OCI-LY7 (cell line): ENCODE measurements at regions not wholly inside any gene's neighbourhood (a gene's known extent, or its start where the extent isn't known, plus 50 kb on each side); places are given as distances from the start of the nearest gene placed in this dataset.
"Not testable (repeated sequence)": the region's sequence is repeated elsewhere in the genome, so short reads cannot be mapped to it uniquely, and the experiment has no call there.

Source experiments
- BruUV-seq: library from RNA; stranded (reverse); fragments of 400-500 nt; replicated peaks from 2 replicates; lab custom pipeline; 2021; lab: Mats Ljungman, UMichigan
- CTCF ChIA-PET: fragments of 300-600 bp; sonication (Branson Sonifier 250); formaldehyde crosslinking; loops from one replicate; lab custom pipeline; 2022; ENCODE audit warnings: antibody characterized with exemption; ENCODE audit not compliant: unreplicated experiment; lab: Charles Lee
- POLR2A ChIA-PET: fragments of 300-600 bp; sonication (Branson Sonifier 250); formaldehyde crosslinking; loops from one replicate; lab custom pipeline; 2022; ENCODE audit warnings: antibody characterized with exemption; lab: Charles Lee
- DNase-seq: peaks from one replicate; pipeline ENCODE4 v3.0.0-alpha.2; 2015; ENCODE audit warnings: low spot score
- H2AFZ ChIP-seq: fragments of 200-600 bp; sonication (generic), shearing (Covaris generic); 2 replicates; pipeline ENCODE4 v1.6.1; 2014; ENCODE audit warnings: mild to moderate bottlenecking, antibody characterized with exemption, low read length, moderate library complexity
- H3K27ac ChIP-seq: fragments of 200-600 bp; sonication (generic); 2 replicates; pipeline ENCODE4 v1.5.1; 2014; ENCODE audit warnings: mixed run types, low read depth, mild to moderate bottlenecking, moderate library complexity, low read length, inconsistent platforms; ENCODE audit not compliant: poor library complexity, severe bottlenecking
- H3K36me3 ChIP-seq: fragments of 200-600 bp; sonication (generic); 2 replicates; pipeline ENCODE4 v1.6.1; 2014; ENCODE audit warnings: mild to moderate bottlenecking, antibody characterized with exemption, low read length, moderate library complexity, mixed read lengths; ENCODE audit not compliant: insufficient read depth
- H3K4me1 ChIP-seq: fragments of 200-600 bp; sonication (generic); 2 replicates; pipeline ENCODE4 v1.5.1; 2014; ENCODE audit warnings: mild to moderate bottlenecking, low read length; ENCODE audit not compliant: insufficient read depth, poor library complexity, severe bottlenecking
- H3K4me2 ChIP-seq: fragments of 200-600 bp; sonication (generic); 2 replicates; pipeline ENCODE4 v1.6.1; 2014; ENCODE audit warnings: mild to moderate bottlenecking, low read length
- H3K4me3 ChIP-seq: fragments of 200-600 bp; sonication (generic); 2 replicates; pipeline ENCODE4 v1.5.1; 2014; ENCODE audit warnings: mild to moderate bottlenecking, low read depth, low read length; ENCODE audit not compliant: poor library complexity, severe bottlenecking
- H3K79me2 ChIP-seq: fragments of 200-600 bp; sonication (generic); 2 replicates; pipeline ENCODE4 v1.6.1; 2016; ENCODE audit warnings: low read depth, mild to moderate bottlenecking, low read length, moderate library complexity, mixed read lengths; ENCODE audit not compliant: insufficient read depth
- H3K9me2 ChIP-seq: fragments of 200-600 bp; sonication (generic); 2 replicates; pipeline ENCODE4 v1.6.1; 2016; ENCODE audit warnings: mild to moderate bottlenecking, low read length, mixed read lengths; ENCODE audit not compliant: insufficient read depth
- H3K9me3 ChIP-seq: fragments of 200-600 bp; sonication (generic); 2 replicates; pipeline ENCODE4 v1.6.1; 2014; ENCODE audit warnings: mild to moderate bottlenecking, mixed run types, low read length, mixed read lengths
- H4K20me1 ChIP-seq: fragments of 200-600 bp; sonication (generic); 2 replicates; pipeline ENCODE4 v1.6.1; 2014; ENCODE audit warnings: mild to moderate bottlenecking, antibody characterized with exemption, low read length, moderate library complexity, mixed read lengths; ENCODE audit not compliant: insufficient read depth
- CTCF ChIP-seq: fragments of 200-600 bp; sonication (generic); conservative IDR thresholded peaks from 2 replicates; pipeline ENCODE4 v1.5.1; 2014; ENCODE audit warnings: mild to moderate bottlenecking, antibody characterized with exemption, low read length, moderate library complexity, mixed read lengths
- EZH2phosphoT487 ChIP-seq: fragments of 200-600 bp; sonication (generic); IDR thresholded peaks from 2 replicates; pipeline ENCODE4 v1.6.1; 2018; ENCODE audit warnings: low read depth, borderline replicate concordance, mild to moderate bottlenecking, mixed run types, antibody characterized with exemption, low read length, moderate library complexity, mixed read lengths
- intact Hi-C: fragments of 100-400 bp; cut with micrococcal nuclease; formaldehyde crosslinking; loops from one replicate; pipeline ENCODE4 v1.10.0; 2022; ENCODE audit not compliant: unreplicated experiment

GRCh38 chr19:28351761-28352160 lies 861.2 kb downstream of the UQCRFS1 start:
- no peaks in the 10 kb centered on the region for H3K79me2 ChIP-seq
- H3K9me2 ChIP-seq, result no peaks in the 10 kb centered on the region
- no peaks in the 10 kb centered on the region for H3K9me3 ChIP-seq
- intact Hi-C loops, result no loop called here
- peaks cover 8% of the 10 kb centered on the region for H3K4me1 ChIP-seq
- CTCF ChIA-PET, result no interaction called here
- TF ChIP-seq CTCF, result no peak
- TF ChIP-seq EZH2phosphoT487, result no peak
- BruUV-seq, result no TSS peak
- no peaks in the 10 kb centered on the region for H4K20me1 ChIP-seq
- no peak overlapping the region for H3K27ac ChIP-seq
- no peaks in the 10 kb centered on the region for H3K36me3 ChIP-seq
- DNase-seq, result no peak
- POLR2A ChIA-PET, result no interaction called here
- no peak overlapping the region for H3K4me3 ChIP-seq
- no peak overlapping the region for H2AFZ ChIP-seq
- no peak overlapping the region for H3K4me2 ChIP-seq

DNA sequence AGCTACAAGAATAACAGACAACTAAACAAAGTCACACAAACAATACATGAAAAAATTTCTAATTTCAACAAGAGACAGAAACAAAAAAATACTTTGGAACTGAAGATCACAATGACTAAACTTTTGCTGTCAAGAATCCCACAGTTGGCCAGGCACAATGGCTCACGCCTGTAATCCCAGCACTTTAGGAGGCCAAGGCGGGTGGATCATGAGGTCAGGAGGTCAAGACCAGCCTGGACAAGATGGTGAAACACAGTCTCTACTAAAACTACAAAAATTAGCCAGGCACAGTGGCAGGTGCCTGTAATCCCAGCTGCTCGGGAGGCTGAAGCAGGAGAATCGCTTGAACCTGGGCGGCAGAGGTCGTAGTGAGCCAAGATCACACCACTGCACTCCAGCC lies 861.6 kb downstream of the UQCRFS1 start:
- H2AFZ ChIP-seq, CTCF ChIA-PET, BruUV-seq, H3K4me3 ChIP-seq, H3K4me1 ChIP-seq, H3K9me3 ChIP-seq, H3K36me3 ChIP-seq, H3K27ac ChIP-seq, H3K79me2 ChIP-seq, H3K4me2 ChIP-seq, DNase-seq, intact Hi-C loops, H3K9me2 ChIP-seq, H4K20me1 ChIP-seq: not testable (repeated sequence)
- POLR2A ChIA-PET, result interaction anchor here (0.7 kb wide), 1 partner anchor 34 kb away, joined by 5 read pairs; no protein-coding TSS in a partner anchor

DNA sequence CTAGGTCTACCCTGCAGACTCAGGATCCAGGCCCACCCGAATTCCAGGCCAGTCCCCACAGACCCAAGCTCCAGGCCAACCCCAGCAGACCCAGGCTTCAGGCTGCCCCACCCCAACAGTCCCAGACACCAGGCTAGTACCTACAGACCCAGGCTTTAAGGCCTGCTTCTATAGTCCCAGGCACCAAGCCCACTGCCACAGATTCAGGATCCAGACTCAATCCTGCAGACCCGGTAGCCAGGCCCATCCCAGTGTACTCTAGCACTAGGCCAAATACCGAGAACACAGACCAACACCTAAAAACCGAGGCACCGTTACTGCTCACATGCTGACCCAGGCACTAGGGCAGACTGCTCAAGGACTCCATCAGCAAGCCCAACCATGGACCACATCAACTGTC lies 862.3 kb downstream of the UQCRFS1 start:
- no peak overlapping the region for H3K4me2 ChIP-seq
- H3K9me3 ChIP-seq, result no peaks in the 10 kb centered on the region
- no peak overlapping the region for H2AFZ ChIP-seq
- no peak overlapping the region for H3K4me3 ChIP-seq
- H3K27ac ChIP-seq, result no peak overlapping the region
- no peaks in the 10 kb centered on the region for H3K36me3 ChIP-seq
- intact Hi-C loops, result no loop called here
- H4K20me1 ChIP-seq, result no peaks in the 10 kb centered on the region
- TF ChIP-seq EZH2phosphoT487 (no peak), CTCF (no peak)
- DNase-seq, result no peak
- ChIA-PET CTCF (no interaction called here), POLR2A (interaction anchor here (0.7 kb wide), 1 partner anchor 34 kb away, joined by 5 read pairs; no protein-coding TSS in a partner anchor)
- no TSS peak for BruUV-seq
- peaks cover 5% of the 10 kb centered on the region for H3K4me1 ChIP-seq
- no peaks in the 10 kb centered on the region for H3K79me2 ChIP-seq
- no peaks in the 10 kb centered on the region for H3K9me2 ChIP-seq
